Heart left ventricle (tissue), 13 donors: ENCODE measurements at regions not wholly inside any gene's neighbourhood (a gene's known extent, or its start where the extent isn't known, plus 50 kb on each side); places are given as distances from the start of the nearest gene placed in this dataset.

ENCODE experiments used
- CTCF ChIP-seq, 12 donors: fragments of 200-600 bp; sonication (generic) in 4 of 12; IDR thresholded peaks; one replicate each; pipeline versions ENCODE4 v1.5.0 to v1.8.0; 2018 to 2022; ENCODE audit warnings: antibody characterized with exemption in 12 of 12, mild to moderate bottlenecking in 5 of 12
- POLR2A ChIP-seq, 2 donors: fragments of 450-650 bp; IDR thresholded peaks; one replicate each; pipeline ENCODE4 v1.6.1; 2017; ENCODE audit warnings: antibody characterized with exemption in 2 of 2, mild to moderate bottlenecking in 2 of 2, moderate library complexity in 2 of 2
- donor health status: ischemic (EF 13 %, LVEDD 7.1; RV severe dilation, severe dysfunction).
- donor health status: DM: no; HTN: yes; CAD: no.
- donor health status: DM: no; HTN: no; CAD: no.
- donor health status: ischemic (EF 25% LVEDD 6.9; RV normal size, moderate dysfunction).
- donor health status: ischemic (EF 25% LVEDD 5.7; RV mildly dilated, moderate dysfunction).
- donor health status: ischemic (EF 35%, LVEDD 5.7; RV mildly dilated, moderate dysfunction).
- donor health status: nonischemic (EF 11% LVEDD 7.7; RV severe dilation, severe dysfunction).
- donor health status: DM: yes; HTN: yes; CAD: no.
- donor health status: PGD.
- donor health status: ischemic (EF 29% LVEDD 5.4; RV normal size, mild dysfunction).
- donor health status: nonischemic (EF 23%, LVEDD 6.1; RV moderate dilation, normal function).

- TF ChIP-seq POLR2A (IDR thresholded peaks at IDR 0.05): no peak
- TF ChIP-seq CTCF (IDR thresholded peaks at IDR 0.05): no peak
Observed at GRCh38 chr3:43791246-43791645, 100.5 kb downstream of the ABHD5 start.
